Keratinocyte (primary cell): ENCODE measurements at regions not wholly inside any gene's neighbourhood (a gene's known extent, or its start where the extent isn't known, plus 50 kb on each side); places are given as distances from the start of the nearest gene placed in this dataset.

Source experiments
- DNase-seq: peaks from one replicate; pipeline ENCODE4 v3.0.0-alpha.2; 2011; ENCODE audit warnings: low read depth, missing footprints, low spot score
- FAIRE-seq: peaks from 2 replicates; lab custom pipeline; 2011; peaks lifted over from hg19 to GRCh38; lab: Jason Lieb, UNC
- H2AFZ ChIP-seq: 2 replicates; pipeline ENCODE4 v1.6.0; 2012; ENCODE audit warnings: low read length, control low read depth, inconsistent platforms; ENCODE audit not compliant: control insufficient read depth
- H3K27ac ChIP-seq: 2 replicates; pipeline ENCODE4 v1.5.1; 2011; ENCODE audit warnings: low read length; ENCODE audit not compliant: control insufficient read depth, insufficient read depth
- H3K27me3 ChIP-seq: 3 replicates; pipeline ENCODE4 v1.6.0; 2011; ENCODE audit warnings: low read length; ENCODE audit not compliant: control insufficient read depth, insufficient read depth; ENCODE audit errors: extremely low read depth
- H3K36me3 ChIP-seq, 2 experiments: 2 replicates in 1 of 2; 3 replicates in 1 of 2; pipeline ENCODE4 v1.5.1; 2011; ENCODE audit warnings: low read length in 2 of 2, mild to moderate bottlenecking in 1 of 2; ENCODE audit not compliant: control insufficient read depth in 2 of 2, insufficient read depth in 2 of 2; ENCODE audit errors: extremely low read depth in 1 of 2
- H3K4me1 ChIP-seq: 3 replicates; pipeline ENCODE4 v1.5.1; 2011; ENCODE audit warnings: low read length; ENCODE audit not compliant: control insufficient read depth, insufficient read depth; ENCODE audit errors: extremely low read depth
- H3K4me2 ChIP-seq: 3 replicates; pipeline ENCODE4 v1.6.0; 2011; ENCODE audit warnings: low read depth, low read length; ENCODE audit not compliant: control insufficient read depth, insufficient read depth; ENCODE audit errors: extremely low read depth
- H3K4me3 ChIP-seq, 3 experiments: fragments of 200-600 bp in 1 of 3; sonication (generic) in 1 of 3; 2 replicates in 2 of 3; 3 replicates in 1 of 3; pipeline ENCODE4 v1.5.1; 2011 to 2016; ENCODE audit warnings: low read length in 3 of 3, mild to moderate bottlenecking in 3 of 3, control low read depth in 2 of 3, inconsistent platforms in 1 of 3, low read depth in 1 of 3, mixed read lengths in 1 of 3, mixed run types in 1 of 3, moderate library complexity in 1 of 3; ENCODE audit not compliant: control insufficient read depth in 2 of 3, insufficient read depth in 2 of 3; ENCODE audit errors: extremely low read depth in 1 of 3
- H3K79me2 ChIP-seq: 2 replicates; pipeline ENCODE4 v1.6.0; 2012; ENCODE audit warnings: low read length; ENCODE audit not compliant: control insufficient read depth, insufficient read depth
- H3K9ac ChIP-seq: 3 replicates; pipeline ENCODE4 v1.6.0; 2011; ENCODE audit warnings: low read length; ENCODE audit not compliant: control insufficient read depth, insufficient read depth; ENCODE audit errors: extremely low read depth
- H3K9me1 ChIP-seq: 3 replicates; pipeline ENCODE4 v1.6.0; 2011; ENCODE audit warnings: low read length; ENCODE audit not compliant: control insufficient read depth, insufficient read depth; ENCODE audit errors: extremely low read depth
- H3K9me3 ChIP-seq: 2 replicates; pipeline ENCODE4 v1.5.1; 2012; ENCODE audit warnings: low read depth, low read length; ENCODE audit not compliant: control insufficient read depth
- H4K20me1 ChIP-seq: 3 replicates; pipeline ENCODE4 v1.6.0; 2011; ENCODE audit warnings: low read length; ENCODE audit not compliant: control insufficient read depth, insufficient read depth; ENCODE audit errors: extremely low read depth
- EZH2 ChIP-seq: IDR thresholded peaks from one replicate; pipeline ENCODE4 v1.6.1; 2012; ENCODE audit warnings: inconsistent platforms, mild to moderate bottlenecking, low read length, moderate library complexity
- dilution Hi-C: fragments of 300-500 bp; cut with MboI; formaldehyde crosslinking; loops from one replicate; pipeline ENCODE4 v1.7.0; 2020; ENCODE audit warnings: low sequenced_read_pairs; ENCODE audit not compliant: extremely low pct_ligation_motif_present
- TF ChIP-seq, protein P1 (sequence below), 3 experiments: IDR thresholded peaks in 1 of 3; conservative IDR thresholded peaks in 1 of 3; optimal IDR thresholded peaks in 1 of 3; 2 replicates in 2 of 3; 3 replicates in 1 of 3; pipeline versions ENCODE3 to v1.5.1; 2011; ENCODE audit warnings: low read length in 3 of 3, mild to moderate bottlenecking in 3 of 3, moderate library complexity in 2 of 3, control low read depth in 1 of 3, inconsistent platforms in 1 of 3; ENCODE audit not compliant: insufficient read depth in 2 of 3; ENCODE audit errors: extremely low read depth in 1 of 3

DNA sequence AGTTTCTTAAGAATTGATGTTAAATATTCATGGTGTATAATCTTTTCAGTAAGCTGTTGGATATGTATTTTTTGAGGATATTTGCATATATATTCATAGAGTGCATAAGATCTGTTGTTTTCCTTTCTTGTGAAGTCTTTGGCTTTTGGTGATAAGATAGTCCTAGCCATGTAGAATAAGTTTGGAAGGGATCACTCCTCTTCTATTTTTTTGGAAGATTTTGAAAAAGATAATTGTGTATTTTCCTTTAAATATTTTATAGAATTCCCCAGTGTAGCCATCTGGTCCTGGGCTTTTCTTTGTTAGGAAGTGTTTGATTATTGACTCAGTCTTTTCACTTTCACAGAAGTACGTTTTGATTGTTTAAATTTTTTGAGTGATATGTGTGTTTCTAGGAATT, 318.8 kb upstream of the CDH10 start:
- H3K36me3 ChIP-seq: no peaks in the 10 kb centered on the region
- H3K4me1 ChIP-seq: no peaks in the 10 kb centered on the region
- H3K4me2 ChIP-seq: no peak overlapping the region
- H3K27ac ChIP-seq: no peak overlapping the region
- H3K4me3 ChIP-seq: no peak overlapping the region
- TF ChIP-seq, protein P1, sequence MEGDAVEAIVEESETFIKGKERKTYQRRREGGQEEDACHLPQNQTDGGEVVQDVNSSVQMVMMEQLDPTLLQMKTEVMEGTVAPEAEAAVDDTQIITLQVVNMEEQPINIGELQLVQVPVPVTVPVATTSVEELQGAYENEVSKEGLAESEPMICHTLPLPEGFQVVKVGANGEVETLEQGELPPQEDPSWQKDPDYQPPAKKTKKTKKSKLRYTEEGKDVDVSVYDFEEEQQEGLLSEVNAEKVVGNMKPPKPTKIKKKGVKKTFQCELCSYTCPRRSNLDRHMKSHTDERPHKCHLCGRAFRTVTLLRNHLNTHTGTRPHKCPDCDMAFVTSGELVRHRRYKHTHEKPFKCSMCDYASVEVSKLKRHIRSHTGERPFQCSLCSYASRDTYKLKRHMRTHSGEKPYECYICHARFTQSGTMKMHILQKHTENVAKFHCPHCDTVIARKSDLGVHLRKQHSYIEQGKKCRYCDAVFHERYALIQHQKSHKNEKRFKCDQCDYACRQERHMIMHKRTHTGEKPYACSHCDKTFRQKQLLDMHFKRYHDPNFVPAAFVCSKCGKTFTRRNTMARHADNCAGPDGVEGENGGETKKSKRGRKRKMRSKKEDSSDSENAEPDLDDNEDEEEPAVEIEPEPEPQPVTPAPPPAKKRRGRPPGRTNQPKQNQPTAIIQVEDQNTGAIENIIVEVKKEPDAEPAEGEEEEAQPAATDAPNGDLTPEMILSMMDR (optimal IDR thresholded peaks at IDR 0.05 in 1 of 3, IDR thresholded peaks at IDR 0.05 in 1 of 3, conservative IDR thresholded peaks at IDR 0.05 in 1 of 3; ENCODE audit: extremely low read depth in 1 of 3, insufficient read depth in 2 of 3, low read length in 3 of 3): no peak
- no peak for TF ChIP-seq EZH2
- H3K9ac ChIP-seq: no peak overlapping the region
- no peak for DNase-seq
- H3K9me3 ChIP-seq: no peaks in the 10 kb centered on the region
- no peaks in the 10 kb centered on the region for H3K27me3 ChIP-seq
- no peak overlapping the region for H2AFZ ChIP-seq
- dilution Hi-C loops: no loop called here
- no peaks in the 10 kb centered on the region for H3K9me1 ChIP-seq
- H3K79me2 ChIP-seq: no peaks in the 10 kb centered on the region
- no peak for FAIRE-seq
- no peaks in the 10 kb centered on the region for H4K20me1 ChIP-seq

DNA sequence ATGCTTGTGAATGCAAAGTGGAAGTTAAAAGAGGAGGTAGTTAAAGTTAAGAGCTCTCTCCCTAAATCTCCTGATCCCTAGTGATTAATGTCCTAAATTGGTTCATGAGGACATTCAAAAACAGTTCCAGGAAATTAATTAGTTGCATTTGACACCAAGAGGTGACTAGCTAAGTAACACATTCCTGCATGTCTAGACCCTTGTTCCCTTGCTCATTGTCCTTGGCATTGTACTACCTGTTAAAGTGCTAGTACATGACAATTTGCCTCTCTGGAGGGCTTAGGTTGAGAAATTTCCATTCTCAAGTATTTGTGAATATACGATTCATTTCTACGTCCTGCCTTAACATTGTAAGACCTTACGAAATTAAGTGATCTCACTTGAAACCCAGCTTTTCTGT, 278.6 kb upstream of the CDH10 start:
- dilution Hi-C loops: no loop called here
- H3K79me2 ChIP-seq: no peaks in the 10 kb centered on the region
- FAIRE-seq: no peak
- H3K9ac ChIP-seq: no peak overlapping the region
- no peaks in the 10 kb centered on the region for H3K27me3 ChIP-seq
- H3K9me3 ChIP-seq: no peaks in the 10 kb centered on the region
- TF ChIP-seq, protein P1 (optimal IDR thresholded peaks at IDR 0.05 in 1 of 3, IDR thresholded peaks at IDR 0.05 in 1 of 3, conservative IDR thresholded peaks at IDR 0.05 in 1 of 3; ENCODE audit: extremely low read depth in 1 of 3, insufficient read depth in 2 of 3, low read length in 3 of 3): no peak
- TF ChIP-seq EZH2: no peak
- H2AFZ ChIP-seq: no peak overlapping the region
- H3K27ac ChIP-seq: no peak overlapping the region
- no peak overlapping the region for H3K4me3 ChIP-seq
- no peaks in the 10 kb centered on the region for H3K36me3 ChIP-seq
- no peaks in the 10 kb centered on the region for H4K20me1 ChIP-seq
- H3K4me2 ChIP-seq: no peak overlapping the region
- no peak for DNase-seq
- no peaks in the 10 kb centered on the region for H3K4me1 ChIP-seq
- H3K9me1 ChIP-seq: no peaks in the 10 kb centered on the region
